ENCODE measurements at regions not wholly inside any gene's neighbourhood (a gene's known extent, or its start where the extent isn't known, plus 50 kb on each side); places are given as distances from the start of the nearest gene placed in this dataset.

DNA sequence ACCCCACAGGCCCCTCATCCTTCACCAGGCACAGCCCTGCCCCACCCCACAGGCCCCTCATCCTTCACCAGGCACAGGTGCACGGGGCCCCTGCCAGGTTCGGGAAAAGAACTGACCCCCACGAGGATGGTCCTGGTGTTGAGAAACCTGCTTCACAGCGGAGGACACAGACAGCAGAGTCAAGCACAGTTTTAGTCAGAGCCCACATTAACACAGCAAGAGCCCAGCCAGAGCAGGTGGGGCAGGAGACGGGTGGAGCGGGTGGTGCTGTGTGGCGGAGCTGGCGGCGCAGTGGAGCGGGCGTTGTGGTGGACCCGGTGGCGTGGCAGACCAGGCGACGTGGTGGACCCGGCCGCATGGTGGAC, 1085.5 kb downstream of the BRD1 start:
- TF ChIP-seq, protein P1, sequence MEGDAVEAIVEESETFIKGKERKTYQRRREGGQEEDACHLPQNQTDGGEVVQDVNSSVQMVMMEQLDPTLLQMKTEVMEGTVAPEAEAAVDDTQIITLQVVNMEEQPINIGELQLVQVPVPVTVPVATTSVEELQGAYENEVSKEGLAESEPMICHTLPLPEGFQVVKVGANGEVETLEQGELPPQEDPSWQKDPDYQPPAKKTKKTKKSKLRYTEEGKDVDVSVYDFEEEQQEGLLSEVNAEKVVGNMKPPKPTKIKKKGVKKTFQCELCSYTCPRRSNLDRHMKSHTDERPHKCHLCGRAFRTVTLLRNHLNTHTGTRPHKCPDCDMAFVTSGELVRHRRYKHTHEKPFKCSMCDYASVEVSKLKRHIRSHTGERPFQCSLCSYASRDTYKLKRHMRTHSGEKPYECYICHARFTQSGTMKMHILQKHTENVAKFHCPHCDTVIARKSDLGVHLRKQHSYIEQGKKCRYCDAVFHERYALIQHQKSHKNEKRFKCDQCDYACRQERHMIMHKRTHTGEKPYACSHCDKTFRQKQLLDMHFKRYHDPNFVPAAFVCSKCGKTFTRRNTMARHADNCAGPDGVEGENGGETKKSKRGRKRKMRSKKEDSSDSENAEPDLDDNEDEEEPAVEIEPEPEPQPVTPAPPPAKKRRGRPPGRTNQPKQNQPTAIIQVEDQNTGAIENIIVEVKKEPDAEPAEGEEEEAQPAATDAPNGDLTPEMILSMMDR (IDR thresholded peaks at IDR 0.05), result no peak
- no peak for TF ChIP-seq POLR2A (IDR thresholded peaks at IDR 0.05)

Data from adrenal gland (tissue), 5 donors.